ENCODE measurements at regions not wholly inside any gene's neighbourhood (a gene's known extent, or its start where the extent isn't known, plus 50 kb on each side); places are given as distances from the start of the nearest gene placed in this dataset.

GRCh38 chr1:82391712-82392111 lies 591.0 kb downstream of the ADGRL2 start:
- no peak for TF ChIP-seq CTCF (IDR thresholded peaks at IDR 0.05; ENCODE audit: borderline replicate concordance, control extremely low read depth, extremely low read depth, insufficient read depth, missing control alignments)
- DNase-seq (ENCODE audit: low spot score): no peak
- in situ Hi-C loops (cut with MboI; ENCODE audit: low sequenced_read_pairs, unreplicated experiment): no loop called here

DNA sequence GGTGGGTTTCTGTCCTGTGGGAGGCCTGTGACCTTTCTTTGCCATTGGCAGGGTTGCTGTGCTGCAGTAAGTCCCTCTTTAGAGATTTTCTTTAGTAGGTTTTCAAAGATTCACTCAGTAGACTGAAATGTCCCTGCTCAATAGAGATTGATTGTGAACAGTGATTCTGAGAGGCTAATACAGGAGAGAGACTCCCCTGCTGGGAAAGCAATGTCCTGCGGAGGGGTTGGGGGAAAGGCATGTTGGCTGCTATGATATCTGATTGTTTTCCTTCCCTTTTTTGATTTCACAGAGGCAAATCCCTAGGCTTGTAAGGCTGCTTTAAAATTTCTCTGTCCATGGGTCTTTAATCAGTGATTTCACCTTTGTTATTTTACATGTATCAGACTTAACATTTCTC lies 589.9 kb downstream of the ADGRL2 start:
- in situ Hi-C loops (cut with MboI; ENCODE audit: low sequenced_read_pairs, unreplicated experiment): no loop called here
- DNase-seq (ENCODE audit: low spot score): no peak
- no peak for TF ChIP-seq CTCF (IDR thresholded peaks at IDR 0.05; ENCODE audit: borderline replicate concordance, control extremely low read depth, extremely low read depth, insufficient read depth, missing control alignments)

- no peak for TF ChIP-seq CTCF (IDR thresholded peaks at IDR 0.05; ENCODE audit: borderline replicate concordance, control extremely low read depth, extremely low read depth, insufficient read depth, missing control alignments)
- DNase-seq (ENCODE audit: low spot score): no peak
- in situ Hi-C loops (cut with MboI; ENCODE audit: low sequenced_read_pairs, unreplicated experiment): no loop called here
Measured at GRCh38 chr1:82388679-82389078, 587.9 kb downstream of the ADGRL2 start.

- no peak for DNase-seq (ENCODE audit: low spot score)
- no peak for TF ChIP-seq CTCF (IDR thresholded peaks at IDR 0.05; ENCODE audit: borderline replicate concordance, control extremely low read depth, extremely low read depth, insufficient read depth, missing control alignments)
- in situ Hi-C loops (cut with MboI; ENCODE audit: low sequenced_read_pairs, unreplicated experiment): no loop called here
Measured at GRCh38 chr1:82387012-82387366, 586.3 kb downstream of the ADGRL2 start.

- in situ Hi-C loops (cut with MboI; ENCODE audit: low sequenced_read_pairs, unreplicated experiment): no loop called here
- no peak for TF ChIP-seq CTCF (IDR thresholded peaks at IDR 0.05; ENCODE audit: borderline replicate concordance, control extremely low read depth, extremely low read depth, insufficient read depth, missing control alignments)
- no peak for DNase-seq (ENCODE audit: low spot score)
Measured at GRCh38 chr1:82386365-82387011, 585.8 kb downstream of the ADGRL2 start.

GRCh38 chr1:82384776-82385175 lies 584.0 kb downstream of the ADGRL2 start:
- TF ChIP-seq CTCF (IDR thresholded peaks at IDR 0.05; ENCODE audit: borderline replicate concordance, control extremely low read depth, extremely low read depth, insufficient read depth, missing control alignments): no peak
- in situ Hi-C loops (cut with MboI; ENCODE audit: low sequenced_read_pairs, unreplicated experiment): no loop called here
- DNase-seq (ENCODE audit: low spot score): no peak
